Loucy (cell line): ENCODE measurements at regions not wholly inside any gene's neighbourhood (a gene's known extent, or its start where the extent isn't known, plus 50 kb on each side); places are given as distances from the start of the nearest gene placed in this dataset.

ENCODE experiments used
- CTCF ChIP-seq: fragments of 200-600 bp; sonication (generic); conservative IDR thresholded peaks from 2 replicates; pipeline ENCODE4 v1.5.1; 2014; ENCODE audit warnings: mild to moderate bottlenecking, antibody characterized with exemption, low read length
- EZH2phosphoT487 ChIP-seq: fragments of 200-600 bp; IDR thresholded peaks from 2 replicates; pipeline ENCODE4 v1.6.1; 2018; ENCODE audit warnings: antibody characterized with exemption, mild to moderate bottlenecking, moderate library complexity, borderline replicate concordance

- no peak for TF ChIP-seq EZH2phosphoT487
- no peak for TF ChIP-seq CTCF
These were observed 67.8 kb downstream of the NAA11 start for GRCh38 chr4:79257953-79258613.
